ENCODE measurements at regions not wholly inside any gene's neighbourhood (a gene's known extent, or its start where the extent isn't known, plus 50 kb on each side); places are given as distances from the start of the nearest gene placed in this dataset.

DNA sequence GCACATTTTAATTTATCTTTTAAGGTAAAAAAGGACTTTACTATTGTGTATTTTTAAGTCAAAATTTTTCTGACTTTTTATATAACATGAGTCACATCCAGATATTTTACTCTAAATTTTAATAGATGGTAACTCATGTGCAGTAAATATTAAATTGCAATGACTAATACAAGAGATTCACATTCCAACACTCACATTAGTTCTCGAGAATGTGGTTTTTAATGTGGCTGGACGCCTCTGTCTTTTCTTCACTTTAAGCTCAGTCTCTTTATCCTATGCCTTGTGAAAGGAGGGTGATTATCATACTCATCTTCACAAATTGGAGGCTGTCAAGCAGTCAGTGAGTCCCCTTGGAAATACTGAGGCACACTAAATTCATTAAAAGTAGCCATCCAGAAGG is 315.6 kb downstream of the HS3ST3B1 start:
- H3K79me2 ChIP-seq (ENCODE audit: insufficient read depth, low read length), result no peaks in the 10 kb centered on the region
- H3K27ac ChIP-seq (ENCODE audit: low read depth, low read length), result no peak overlapping the region
- H3K4me2 ChIP-seq (ENCODE audit: insufficient read depth, low read length), result no peak overlapping the region
- H2AFZ ChIP-seq (ENCODE audit: low read length), result no peak overlapping the region
- no peaks in the 10 kb centered on the region for H4K20me1 ChIP-seq (ENCODE audit: insufficient read depth, low read length)
- peak; percentile 62 for DNase-seq (ENCODE audit: insufficient read length, low spot score, missing footprints)
- H3K36me3 ChIP-seq (ENCODE audit: insufficient read depth, low read length), result no peaks in the 10 kb centered on the region
- H3K9me3 ChIP-seq (ENCODE audit: low read depth, low read length), result no peaks in the 10 kb centered on the region
- H3K27me3 ChIP-seq (ENCODE audit: insufficient read depth, low read length), result no peaks in the 10 kb centered on the region
- TF ChIP-seq, protein P1, sequence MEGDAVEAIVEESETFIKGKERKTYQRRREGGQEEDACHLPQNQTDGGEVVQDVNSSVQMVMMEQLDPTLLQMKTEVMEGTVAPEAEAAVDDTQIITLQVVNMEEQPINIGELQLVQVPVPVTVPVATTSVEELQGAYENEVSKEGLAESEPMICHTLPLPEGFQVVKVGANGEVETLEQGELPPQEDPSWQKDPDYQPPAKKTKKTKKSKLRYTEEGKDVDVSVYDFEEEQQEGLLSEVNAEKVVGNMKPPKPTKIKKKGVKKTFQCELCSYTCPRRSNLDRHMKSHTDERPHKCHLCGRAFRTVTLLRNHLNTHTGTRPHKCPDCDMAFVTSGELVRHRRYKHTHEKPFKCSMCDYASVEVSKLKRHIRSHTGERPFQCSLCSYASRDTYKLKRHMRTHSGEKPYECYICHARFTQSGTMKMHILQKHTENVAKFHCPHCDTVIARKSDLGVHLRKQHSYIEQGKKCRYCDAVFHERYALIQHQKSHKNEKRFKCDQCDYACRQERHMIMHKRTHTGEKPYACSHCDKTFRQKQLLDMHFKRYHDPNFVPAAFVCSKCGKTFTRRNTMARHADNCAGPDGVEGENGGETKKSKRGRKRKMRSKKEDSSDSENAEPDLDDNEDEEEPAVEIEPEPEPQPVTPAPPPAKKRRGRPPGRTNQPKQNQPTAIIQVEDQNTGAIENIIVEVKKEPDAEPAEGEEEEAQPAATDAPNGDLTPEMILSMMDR (IDR thresholded peaks at IDR 0.05; ENCODE audit: extremely low read depth, low read depth, low read length), result no peak
- H3K4me1 ChIP-seq (ENCODE audit: insufficient read depth, low read length), result peaks cover 9% of the 10 kb centered on the region
- H3K4me3 ChIP-seq (ENCODE audit: insufficient read depth, low read length), result no peak overlapping the region

DNA sequence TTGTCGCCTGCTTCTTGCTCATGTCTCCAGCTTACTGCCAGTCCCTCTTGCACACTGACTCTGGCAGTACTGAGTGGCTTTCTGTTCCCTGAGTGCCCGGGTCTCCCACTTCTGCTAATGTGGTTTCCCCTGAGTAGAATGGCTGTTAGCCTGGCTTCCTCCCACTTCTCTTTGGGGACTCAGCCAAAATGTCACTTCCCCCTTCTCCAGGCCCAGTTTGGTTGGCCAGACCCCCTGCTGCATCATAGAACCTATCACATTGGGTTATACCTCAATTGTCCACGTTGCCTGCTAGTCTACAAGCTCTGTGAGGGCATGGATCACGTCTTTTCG is 304.4 kb downstream of the HS3ST3B1 start:
- Histone ChIP-seq H3K27me3 (ENCODE audit: insufficient read depth, low read length) (peaks cover 3% of the 10 kb centered on the region), H3K36me3 (ENCODE audit: insufficient read depth, low read length) (no peaks in the 10 kb centered on the region), H3K9me3 (ENCODE audit: low read depth, low read length) (no peaks in the 10 kb centered on the region), H3K27ac (ENCODE audit: low read depth, low read length) (no peak overlapping the region), H3K4me2 (ENCODE audit: insufficient read depth, low read length) (no peak overlapping the region), H3K4me1 (ENCODE audit: insufficient read depth, low read length) (no peaks in the 10 kb centered on the region), H3K4me3 (ENCODE audit: insufficient read depth, low read length) (no peak overlapping the region), H3K79me2 (ENCODE audit: insufficient read depth, low read length) (no peaks in the 10 kb centered on the region), H4K20me1 (ENCODE audit: insufficient read depth, low read length) (no peaks in the 10 kb centered on the region), H2AFZ (ENCODE audit: low read length) (no peak overlapping the region)
- DNase-seq (ENCODE audit: insufficient read length, low spot score, missing footprints), result no peak
- TF ChIP-seq, protein P1 (IDR thresholded peaks at IDR 0.05; ENCODE audit: extremely low read depth, low read depth, low read length), result no peak

DNA sequence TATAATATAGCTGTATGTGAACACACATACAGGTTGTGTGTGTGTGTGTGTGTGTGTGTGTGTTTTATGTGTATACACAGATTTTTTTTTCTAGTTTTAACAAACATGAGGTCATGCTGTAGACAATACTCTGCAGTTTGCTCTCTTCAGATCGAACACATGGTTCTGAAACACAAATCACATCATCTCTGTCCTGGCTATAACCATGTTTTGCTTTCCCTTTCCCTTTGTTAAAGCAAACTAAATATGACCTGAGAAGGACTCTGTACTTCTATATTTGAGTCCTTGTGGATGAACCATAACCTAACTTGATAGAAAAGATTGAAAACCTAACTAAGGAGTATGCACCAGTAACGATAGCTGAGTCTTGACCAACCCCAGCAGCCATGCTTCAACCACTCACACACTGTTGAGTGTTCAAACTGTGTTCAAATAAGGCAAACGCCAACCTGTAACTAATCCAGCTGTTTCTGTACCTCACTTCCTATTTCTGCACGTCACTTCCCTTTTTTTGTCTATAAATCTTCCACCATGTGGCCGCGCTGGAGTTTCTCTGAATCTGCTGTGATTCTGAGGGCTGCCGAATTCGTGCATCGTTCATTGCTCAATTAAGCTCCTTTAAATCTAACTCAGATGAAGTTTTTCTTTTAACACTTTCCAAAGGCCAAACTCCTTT is 303.8 kb downstream of the HS3ST3B1 start:
- H3K36me3 ChIP-seq (ENCODE audit: insufficient read depth, low read length), result no peaks in the 10 kb centered on the region

DNA sequence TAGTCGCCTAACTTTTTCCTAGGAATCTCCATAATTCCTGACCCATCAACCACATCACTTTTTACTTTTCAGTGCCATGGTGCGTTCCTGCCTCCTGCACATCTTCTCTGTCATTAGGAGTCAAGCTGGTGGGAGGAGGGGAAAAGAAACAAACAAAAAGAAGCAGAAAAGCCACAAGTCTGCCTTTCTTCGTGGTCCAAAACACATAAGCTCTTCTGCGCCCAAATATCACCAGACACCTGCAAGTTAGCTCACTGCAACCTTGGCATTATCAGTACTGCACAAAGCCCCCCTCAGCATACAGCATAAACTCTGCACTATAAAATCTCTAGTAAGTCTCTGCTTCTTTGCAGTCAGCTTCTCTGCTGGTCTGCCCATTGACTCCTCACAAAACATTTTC is 295.3 kb downstream of the HS3ST3B1 start:
- no peaks in the 10 kb centered on the region for H3K79me2 ChIP-seq (ENCODE audit: insufficient read depth, low read length)
- H4K20me1 ChIP-seq (ENCODE audit: insufficient read depth, low read length), result no peaks in the 10 kb centered on the region
- no peak overlapping the region for H3K4me3 ChIP-seq (ENCODE audit: insufficient read depth, low read length)
- H2AFZ ChIP-seq (ENCODE audit: low read length), result no peak overlapping the region
- TF ChIP-seq, protein P1 (IDR thresholded peaks at IDR 0.05; ENCODE audit: extremely low read depth, low read depth, low read length), result no peak
- no peak overlapping the region for H3K4me2 ChIP-seq (ENCODE audit: insufficient read depth, low read length)
- no peaks in the 10 kb centered on the region for H3K9me3 ChIP-seq (ENCODE audit: low read depth, low read length)
- no peaks in the 10 kb centered on the region for H3K4me1 ChIP-seq (ENCODE audit: insufficient read depth, low read length)
- H3K36me3 ChIP-seq (ENCODE audit: insufficient read depth, low read length), result no peaks in the 10 kb centered on the region
- H3K27me3 ChIP-seq (ENCODE audit: insufficient read depth, low read length), result peaks cover 3% of the 10 kb centered on the region
- DNase-seq (ENCODE audit: insufficient read length, low spot score, missing footprints), result no peak
- no peak overlapping the region for H3K27ac ChIP-seq (ENCODE audit: low read depth, low read length)

More for the DNA sequence above, 303.8 kb downstream of the HS3ST3B1 start:
- TF ChIP-seq, protein P1 (IDR thresholded peaks at IDR 0.05; ENCODE audit: extremely low read depth, low read depth, low read length), result no peak
- Histone ChIP-seq H3K27ac (ENCODE audit: low read depth, low read length) (no peak overlapping the region), H3K79me2 (ENCODE audit: insufficient read depth, low read length) (no peaks in the 10 kb centered on the region), H3K4me2 (ENCODE audit: insufficient read depth, low read length) (no peak overlapping the region), H2AFZ (ENCODE audit: low read length) (no peak overlapping the region), H3K27me3 (ENCODE audit: insufficient read depth, low read length) (peaks cover 3% of the 10 kb centered on the region), H3K4me3 (ENCODE audit: insufficient read depth, low read length) (no peak overlapping the region), H4K20me1 (ENCODE audit: insufficient read depth, low read length) (no peaks in the 10 kb centered on the region), H3K9me3 (ENCODE audit: low read depth, low read length) (no peaks in the 10 kb centered on the region), H3K4me1 (ENCODE audit: insufficient read depth, low read length) (no peaks in the 10 kb centered on the region)
- DNase-seq (ENCODE audit: insufficient read length, low spot score, missing footprints), result no peak
